ENCODE measurements at regions not wholly inside any gene's neighbourhood (a gene's known extent, or its start where the extent isn't known, plus 50 kb on each side); places are given as distances from the start of the nearest gene placed in this dataset.

DNA sequence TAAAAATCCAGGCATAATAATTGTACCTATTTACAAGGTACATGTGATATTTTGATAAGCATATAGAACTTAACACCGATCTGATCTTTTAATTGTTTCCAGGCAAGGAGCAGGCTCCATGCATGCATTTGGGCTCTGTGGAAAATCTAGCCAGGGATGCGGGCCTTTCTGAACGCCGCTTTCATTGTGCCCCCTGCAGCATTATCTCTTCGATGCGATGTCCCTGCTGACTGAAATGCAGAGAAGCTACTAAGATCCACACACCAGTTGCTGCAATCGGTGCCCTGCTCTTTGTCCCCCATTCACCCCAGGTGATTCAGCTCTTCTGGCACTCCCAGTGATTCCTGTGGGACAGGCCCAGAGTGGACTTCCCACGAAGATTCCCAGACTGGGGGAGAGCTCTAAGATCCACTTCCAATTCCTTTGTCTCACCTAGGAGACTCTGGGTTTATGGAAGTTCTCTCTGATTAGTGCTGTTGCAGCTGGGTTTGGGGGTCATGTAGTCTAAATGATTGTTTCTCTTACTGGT, 254.3 kb upstream of the AGA start:
- Histone ChIP-seq H3K4me3 (replicated peaks; ENCODE audit: low read depth, low read length) (no peak overlapping the region), H3K27me3 (replicated peaks; ENCODE audit: control insufficient read depth, insufficient read depth, low read length) (no peaks in the 10 kb centered on the region), H3K36me3 (ENCODE audit: control insufficient read depth, insufficient read depth, low read length) (no peaks in the 10 kb centered on the region)
- DNase-seq (ENCODE audit: extremely low read depth, insufficient read length) = no peak
- TF ChIP-seq, protein P1, sequence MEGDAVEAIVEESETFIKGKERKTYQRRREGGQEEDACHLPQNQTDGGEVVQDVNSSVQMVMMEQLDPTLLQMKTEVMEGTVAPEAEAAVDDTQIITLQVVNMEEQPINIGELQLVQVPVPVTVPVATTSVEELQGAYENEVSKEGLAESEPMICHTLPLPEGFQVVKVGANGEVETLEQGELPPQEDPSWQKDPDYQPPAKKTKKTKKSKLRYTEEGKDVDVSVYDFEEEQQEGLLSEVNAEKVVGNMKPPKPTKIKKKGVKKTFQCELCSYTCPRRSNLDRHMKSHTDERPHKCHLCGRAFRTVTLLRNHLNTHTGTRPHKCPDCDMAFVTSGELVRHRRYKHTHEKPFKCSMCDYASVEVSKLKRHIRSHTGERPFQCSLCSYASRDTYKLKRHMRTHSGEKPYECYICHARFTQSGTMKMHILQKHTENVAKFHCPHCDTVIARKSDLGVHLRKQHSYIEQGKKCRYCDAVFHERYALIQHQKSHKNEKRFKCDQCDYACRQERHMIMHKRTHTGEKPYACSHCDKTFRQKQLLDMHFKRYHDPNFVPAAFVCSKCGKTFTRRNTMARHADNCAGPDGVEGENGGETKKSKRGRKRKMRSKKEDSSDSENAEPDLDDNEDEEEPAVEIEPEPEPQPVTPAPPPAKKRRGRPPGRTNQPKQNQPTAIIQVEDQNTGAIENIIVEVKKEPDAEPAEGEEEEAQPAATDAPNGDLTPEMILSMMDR (IDR thresholded peaks at IDR 0.05; ENCODE audit: insufficient read depth, low read length, poor library complexity, severe bottlenecking) = no peak

DNA sequence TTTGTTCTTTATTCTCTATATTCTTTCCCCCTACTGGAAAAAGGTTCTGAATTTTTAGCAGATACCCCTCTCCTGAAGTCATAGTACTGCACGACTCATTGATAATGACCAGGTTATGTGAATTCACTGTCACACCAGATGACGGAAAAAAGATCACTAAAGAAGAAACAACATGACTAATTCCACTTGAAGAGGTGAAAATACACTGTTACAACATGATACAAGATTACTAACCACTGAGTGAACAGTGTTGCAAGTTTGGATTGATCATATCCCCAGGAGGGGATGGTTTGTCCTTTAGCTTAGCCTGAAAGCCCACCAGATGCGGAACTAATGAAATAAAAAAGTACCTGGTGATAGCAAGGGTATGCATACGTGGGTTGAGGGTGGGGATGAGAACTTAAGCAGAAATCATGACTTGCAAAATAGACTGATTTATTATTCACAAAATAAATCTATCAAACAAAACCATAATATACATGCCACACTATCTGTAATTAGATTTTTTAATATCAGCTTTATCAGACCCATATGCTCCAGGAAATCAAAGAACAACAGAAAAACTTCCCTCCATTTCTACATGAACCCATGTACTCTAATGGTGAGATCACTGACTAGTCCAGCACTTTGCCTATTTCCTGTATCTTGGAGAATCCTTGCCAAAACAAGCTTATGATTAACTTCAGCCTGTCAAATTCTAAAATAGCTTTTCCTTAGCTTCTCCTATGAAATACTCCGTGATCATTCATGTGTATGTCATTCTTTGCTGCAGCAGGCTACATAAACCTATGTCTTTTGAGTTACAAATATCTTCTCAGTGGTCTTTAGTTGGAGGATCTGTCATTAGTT, 257.4 kb upstream of the AGA start:
- H3K36me3 ChIP-seq (ENCODE audit: control insufficient read depth, insufficient read depth, low read length) = no peaks in the 10 kb centered on the region
- DNase-seq (ENCODE audit: extremely low read depth, insufficient read length) = no peak
- H3K27me3 ChIP-seq (replicated peaks; ENCODE audit: control insufficient read depth, insufficient read depth, low read length) = no peaks in the 10 kb centered on the region
- TF ChIP-seq, protein P1 (IDR thresholded peaks at IDR 0.05; ENCODE audit: insufficient read depth, low read length, poor library complexity, severe bottlenecking) = no peak
- H3K4me3 ChIP-seq (replicated peaks; ENCODE audit: low read depth, low read length) = no peak overlapping the region

DNA sequence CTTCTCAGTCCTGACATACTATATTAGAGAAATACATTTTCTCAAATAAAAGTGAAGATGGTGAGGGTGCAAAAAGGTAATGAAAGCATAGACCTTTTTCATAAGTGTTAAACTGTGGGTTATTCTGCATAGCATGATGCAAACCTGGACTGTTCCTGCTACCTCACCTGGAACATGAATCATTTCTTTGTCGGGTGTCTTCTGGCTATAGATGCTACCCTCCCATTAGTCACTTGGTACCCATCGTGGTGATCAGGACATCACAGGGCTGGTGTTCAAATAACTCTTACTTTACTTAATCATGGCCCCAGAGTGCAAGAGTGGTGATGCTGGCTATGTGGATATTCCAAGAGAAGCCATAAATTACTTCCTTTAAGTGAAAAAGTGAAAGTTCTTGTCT, 264.7 kb upstream of the AGA start:
- Histone ChIP-seq H3K36me3 (ENCODE audit: control insufficient read depth, insufficient read depth, low read length) (no peaks in the 10 kb centered on the region), H3K4me3 (replicated peaks; ENCODE audit: low read depth, low read length) (no peak overlapping the region), H3K27me3 (replicated peaks; ENCODE audit: control insufficient read depth, insufficient read depth, low read length) (no peaks in the 10 kb centered on the region)
- no peak for DNase-seq (ENCODE audit: extremely low read depth, insufficient read length)
- TF ChIP-seq, protein P1 (IDR thresholded peaks at IDR 0.05; ENCODE audit: insufficient read depth, low read length, poor library complexity, severe bottlenecking) = no peak

DNA sequence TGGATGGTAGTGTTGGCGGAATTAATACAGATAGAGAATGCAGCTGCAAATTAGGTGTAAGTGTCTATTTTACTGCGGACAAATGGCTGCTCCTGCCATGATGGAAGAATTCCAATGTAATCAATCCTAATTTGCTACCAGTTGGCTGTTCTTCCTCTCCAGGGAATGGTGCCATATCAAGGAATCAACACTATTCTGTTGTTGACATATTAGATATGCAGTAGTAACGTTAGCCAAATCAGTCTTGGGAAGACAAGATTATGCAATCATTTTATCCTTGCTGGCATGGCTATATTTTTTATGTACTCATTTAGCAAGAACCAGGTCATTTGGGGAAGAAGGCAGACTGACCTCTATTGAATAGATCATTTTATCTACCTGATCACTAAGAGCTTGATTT, 271.2 kb upstream of the AGA start:
- DNase-seq (ENCODE audit: extremely low read depth, insufficient read length) = no peak
- TF ChIP-seq, protein P1 (IDR thresholded peaks at IDR 0.05; ENCODE audit: insufficient read depth, low read length, poor library complexity, severe bottlenecking) = no peak

DNA sequence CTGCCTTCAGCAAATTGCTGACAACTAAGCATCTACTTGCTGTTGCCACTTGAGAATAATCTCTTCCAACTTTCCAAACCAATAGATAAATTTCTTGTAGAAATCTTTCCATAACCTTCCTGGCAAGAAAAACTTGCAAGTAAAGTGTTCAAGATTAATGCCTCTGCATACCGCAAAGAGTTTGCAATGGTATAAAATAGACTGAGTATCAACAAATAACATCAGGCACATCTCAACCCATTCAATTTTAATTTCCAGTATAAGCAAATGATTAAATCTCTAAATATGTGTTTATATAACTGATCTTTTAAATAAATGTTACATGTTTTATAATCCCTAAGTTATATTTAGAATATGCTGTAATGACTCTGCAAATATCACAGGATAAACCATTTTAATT, 275.2 kb upstream of the AGA start:
- Histone ChIP-seq H3K36me3 (ENCODE audit: control insufficient read depth, insufficient read depth, low read length) (no peaks in the 10 kb centered on the region), H3K4me3 (replicated peaks; ENCODE audit: low read depth, low read length) (no peak overlapping the region), H3K27me3 (replicated peaks; ENCODE audit: control insufficient read depth, insufficient read depth, low read length) (no peaks in the 10 kb centered on the region)
- no peak for DNase-seq (ENCODE audit: extremely low read depth, insufficient read length)
- TF ChIP-seq, protein P1 (IDR thresholded peaks at IDR 0.05; ENCODE audit: insufficient read depth, low read length, poor library complexity, severe bottlenecking) = no peak

More for the DNA sequence above, 271.2 kb upstream of the AGA start:
- no peak overlapping the region for H3K4me3 ChIP-seq (replicated peaks; ENCODE audit: low read depth, low read length)
- H3K27me3 ChIP-seq (replicated peaks; ENCODE audit: control insufficient read depth, insufficient read depth, low read length) = no peaks in the 10 kb centered on the region
- no peaks in the 10 kb centered on the region for H3K36me3 ChIP-seq (ENCODE audit: control insufficient read depth, insufficient read depth, low read length)
